Endothelial cell of umbilical vein (primary cell): ENCODE measurements at regions not wholly inside any gene's neighbourhood (a gene's known extent, or its start where the extent isn't known, plus 50 kb on each side); places are given as distances from the start of the nearest gene placed in this dataset.

ENCODE experiments used
- BruUV-seq: library from RNA; stranded (reverse); fragments of 400-500 nt; replicated peaks from 2 replicates; lab custom pipeline; 2021; lab: Mats Ljungman, UMichigan
- CTCF ChIA-PET: fragments of 300-600, 350-600 bp; sonication (Branson Sonifier 250); formaldehyde crosslinking; loops from one replicate; lab custom pipeline; 2021; ENCODE audit warnings: antibody characterized with exemption, inconsistent platforms; lab: Charles Lee
- POLR2A ChIA-PET: fragments of 300-600, 350-600 bp; sonication (Branson Sonifier 250); formaldehyde crosslinking; loops from one replicate; lab custom pipeline; 2021; ENCODE audit warnings: antibody characterized with exemption, inconsistent platforms; lab: Charles Lee
- DNase-seq: peaks from one replicate; pipeline ENCODE4 v3.0.0-alpha.2; 2011; ENCODE audit warnings: low read depth, low spot score
- FAIRE-seq: peaks from 2 replicates; lab custom pipeline; 2011; peaks lifted over from hg19 to GRCh38; lab: Jason Lieb, UNC
- H2AFZ ChIP-seq: 2 replicates; pipeline ENCODE4 v1.6.0; 2012; ENCODE audit warnings: low read depth, low read length, control low read depth, inconsistent platforms
- H3K27ac ChIP-seq: 2 replicates; pipeline ENCODE4 v1.5.1; 2011; ENCODE audit warnings: low read depth, mild to moderate bottlenecking, control low read depth, low read length, moderate library complexity; ENCODE audit not compliant: insufficient read depth
- H3K27me3 ChIP-seq, 2 experiments: 2 replicates each; pipeline versions ENCODE4 v1.6.0 to v1.6.1; 2011; ENCODE audit warnings: low read length in 2 of 2, mixed read lengths in 1 of 2; ENCODE audit not compliant: control insufficient read depth in 2 of 2, insufficient read depth in 2 of 2
- H3K36me3 ChIP-seq, 2 experiments: 2 replicates in 1 of 2; 3 replicates in 1 of 2; pipeline ENCODE4 v1.5.1; 2011; ENCODE audit warnings: low read length in 2 of 2, mild to moderate bottlenecking in 1 of 2, moderate library complexity in 1 of 2; ENCODE audit not compliant: control insufficient read depth in 2 of 2, insufficient read depth in 2 of 2; ENCODE audit errors: extremely low read depth in 1 of 2
- H3K4me1 ChIP-seq: 3 replicates; pipeline ENCODE4 v1.5.1; 2011; ENCODE audit warnings: mild to moderate bottlenecking, low read length; ENCODE audit not compliant: control insufficient read depth, insufficient read depth; ENCODE audit errors: extremely low read depth
- H3K4me2 ChIP-seq: 2 replicates; pipeline ENCODE4 v1.6.1; 2011; ENCODE audit warnings: low read length, control low read depth, mixed read lengths; ENCODE audit not compliant: insufficient read depth
- H3K4me3 ChIP-seq, 3 experiments: fragments of 200-600 bp in 1 of 3; sonication (generic), shearing (Covaris generic) in 1 of 3; replicated peaks in 1 of 3; 2 replicates each; pipeline ENCODE4 v1.5.1; 2011 to 2016; ENCODE audit warnings: control low read depth in 3 of 3, low read length in 3 of 3, mild to moderate bottlenecking in 2 of 3, inconsistent platforms in 1 of 3, low read depth in 1 of 3, moderate library complexity in 1 of 3; ENCODE audit not compliant: insufficient read depth in 1 of 3
- H3K79me2 ChIP-seq: 2 replicates; pipeline ENCODE4 v1.6.0; 2012; ENCODE audit warnings: low read length, inconsistent platforms; ENCODE audit not compliant: control insufficient read depth, insufficient read depth
- H3K9ac ChIP-seq: replicated peaks from 2 replicates; pipeline ENCODE3; 2011; ENCODE audit warnings: low read length, control low read depth; ENCODE audit not compliant: insufficient read depth; ENCODE audit errors: extremely low read depth
- H3K9me1 ChIP-seq: replicated peaks from 3 replicates; pipeline ENCODE4 v1.6.0; 2011; ENCODE audit warnings: mild to moderate bottlenecking, low read length; ENCODE audit not compliant: control insufficient read depth, insufficient read depth; ENCODE audit errors: extremely low read depth
- H3K9me3 ChIP-seq: replicated peaks from 2 replicates; pipeline ENCODE4 v1.5.1; 2012; ENCODE audit warnings: low read length, inconsistent platforms; ENCODE audit not compliant: control insufficient read depth, insufficient read depth
- H4K20me1 ChIP-seq: replicated peaks from 2 replicates; pipeline ENCODE3; 2011; ENCODE audit warnings: mild to moderate bottlenecking, low read length; ENCODE audit not compliant: control insufficient read depth, insufficient read depth; ENCODE audit errors: extremely low read depth
- CTCF ChIP-seq, 2 donors: IDR thresholded peaks; 1 replicate in 1 of 2; 2 replicates in 1 of 2; pipeline ENCODE4 v1.5.1; 2011; ENCODE audit warnings: low read length in 2 of 2, mild to moderate bottlenecking in 2 of 2, moderate library complexity in 2 of 2, control low read depth in 1 of 2, inconsistent platforms in 1 of 2, low read depth in 1 of 2; ENCODE audit not compliant: insufficient read depth in 1 of 2; ENCODE audit errors: extremely low read depth in 1 of 2
- EZH2 ChIP-seq: IDR thresholded peaks from 2 replicates; pipeline ENCODE4 v1.6.1; 2012; ENCODE audit warnings: borderline replicate concordance, low read depth, mild to moderate bottlenecking, moderate library complexity, low read length, inconsistent platforms; ENCODE audit not compliant: severe bottlenecking
- FOS ChIP-seq: IDR thresholded peaks from 2 replicates; pipeline ENCODE4 v1.6.1; 2011; ENCODE audit warnings: mild to moderate bottlenecking, low read length, moderate library complexity, borderline replicate concordance; ENCODE audit not compliant: insufficient read depth
- GATA2 ChIP-seq: IDR thresholded peaks from 2 replicates; pipeline ENCODE4 v1.7.0; 2011; ENCODE audit warnings: low read depth, mild to moderate bottlenecking, moderate library complexity, mixed read lengths, low read length; ENCODE audit not compliant: insufficient read length, insufficient read depth
- JUN ChIP-seq: IDR thresholded peaks from 2 replicates; pipeline ENCODE4 v1.6.1; 2011; ENCODE audit warnings: borderline replicate concordance, low read depth; ENCODE audit not compliant: insufficient read length, insufficient read depth
- MYC ChIP-seq: IDR thresholded peaks from one replicate; pipeline ENCODE4 v1.6.1; 2011; ENCODE audit warnings: mild to moderate bottlenecking, low read depth, low read length
- POLR2A ChIP-seq: IDR thresholded peaks from 2 replicates; pipeline ENCODE4 v1.6.1; 2012; ENCODE audit warnings: low read depth, mild to moderate bottlenecking, control low read depth, low read length
- POLR2AphosphoS5 ChIP-seq: IDR thresholded peaks from 2 replicates; pipeline ENCODE4 v1.6.1; 2012; ENCODE audit warnings: low read depth, mild to moderate bottlenecking, control low read depth, low read length, moderate library complexity; ENCODE audit not compliant: insufficient read depth
- dilution Hi-C: fragments of 300-500 bp; cut with MboI; formaldehyde crosslinking; loops from one replicate; pipeline ENCODE4 v1.15.0; 2019; ENCODE audit warnings: low sequenced_read_pairs; ENCODE audit not compliant: extremely low pct_ligation_motif_present
- intact Hi-C: fragments of 100-400 bp; cut with micrococcal nuclease; formaldehyde crosslinking; loops from one replicate; pipeline ENCODE4 v1.10.0; 2022
- TF ChIP-seq, protein P1 (sequence below): IDR thresholded peaks from 2 replicates; pipeline ENCODE4 v1.6.1; 2011; ENCODE audit not compliant: insufficient read depth, insufficient read length

GRCh38 chr3:80238606-80239005, 470.8 kb upstream of the ROBO1 start:
- H3K9ac ChIP-seq: no peak overlapping the region
- no peaks in the 10 kb centered on the region for H3K9me3 ChIP-seq
- peak overlapping the region; percentile 58 for H2AFZ ChIP-seq
- DNase-seq (peak; percentile 82), FAIRE-seq (peak; percentile 71)
- ChIA-PET CTCF (no interaction called here), POLR2A (no interaction called here)
- no peaks in the 10 kb centered on the region for H3K27me3 ChIP-seq
- dilution Hi-C loops (no loop called here), intact Hi-C loops (no loop called here)
- no peak overlapping the region for H3K4me3 ChIP-seq
- no peak overlapping the region for H3K27ac ChIP-seq
- no peaks in the 10 kb centered on the region for H3K36me3 ChIP-seq
- BruUV-seq: no TSS peak
- TF ChIP-seq POLR2A (no peak), EZH2 (no peak), POLR2AphosphoS5 (no peak), FOS (no peak), JUN (no peak), GATA2 (no peak), CTCF (IDR thresholded peaks at IDR 0.05; ENCODE audit: extremely low read depth in 1 of 2, insufficient read depth in 1 of 2, low read depth in 1 of 2, low read length in 2 of 2) (no peak), MYC (no peak)
- TF ChIP-seq, protein P1, sequence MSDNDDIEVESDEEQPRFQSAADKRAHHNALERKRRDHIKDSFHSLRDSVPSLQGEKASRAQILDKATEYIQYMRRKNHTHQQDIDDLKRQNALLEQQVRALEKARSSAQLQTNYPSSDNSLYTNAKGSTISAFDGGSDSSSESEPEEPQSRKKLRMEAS: no peak
- H3K4me1 ChIP-seq: no peaks in the 10 kb centered on the region
- H4K20me1 ChIP-seq: no peaks in the 10 kb centered on the region
- H3K9me1 ChIP-seq: no peaks in the 10 kb centered on the region
- no peak overlapping the region for H3K4me2 ChIP-seq
- no peaks in the 10 kb centered on the region for H3K79me2 ChIP-seq
